ENCODE measurements at regions not wholly inside any gene's neighbourhood (a gene's known extent, or its start where the extent isn't known, plus 50 kb on each side); places are given as distances from the start of the nearest gene placed in this dataset.

- no peak for DNase-seq (ENCODE audit: low read depth)
- no peak overlapping the region for H3K4me3 ChIP-seq (ENCODE audit: low read depth, low read length)
Measured at GRCh38 chr1:58266242-58266641, 280.3 kb downstream of the OMA1 start.

DNA sequence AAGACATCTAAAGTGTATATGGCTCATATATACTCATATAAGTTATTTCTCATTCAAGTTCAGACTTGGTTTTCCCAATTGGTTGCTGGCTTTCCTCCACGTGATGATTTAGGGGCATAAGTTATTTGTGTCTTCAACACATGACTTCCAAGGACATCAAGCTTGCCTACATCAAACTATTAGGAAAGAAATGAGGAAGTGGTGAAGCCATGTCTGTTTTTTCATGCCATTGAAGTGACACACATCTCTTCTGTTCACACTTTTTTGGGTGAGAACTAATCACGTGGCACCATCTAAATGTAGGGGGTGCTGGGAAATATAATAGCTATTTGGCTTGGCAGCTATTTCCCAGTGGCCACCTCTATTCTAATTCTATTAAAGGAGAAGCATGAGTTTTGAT is 282.1 kb downstream of the OMA1 start:
- no peak overlapping the region for H3K4me3 ChIP-seq (ENCODE audit: low read depth, low read length)
- DNase-seq (ENCODE audit: low read depth), result no peak

GRCh38 chr1:58262702-58263101 is 283.8 kb downstream of the OMA1 start:
- DNase-seq (ENCODE audit: low read depth), result no peak
- H3K4me3 ChIP-seq (ENCODE audit: low read depth, low read length), result no peak overlapping the region

DNA sequence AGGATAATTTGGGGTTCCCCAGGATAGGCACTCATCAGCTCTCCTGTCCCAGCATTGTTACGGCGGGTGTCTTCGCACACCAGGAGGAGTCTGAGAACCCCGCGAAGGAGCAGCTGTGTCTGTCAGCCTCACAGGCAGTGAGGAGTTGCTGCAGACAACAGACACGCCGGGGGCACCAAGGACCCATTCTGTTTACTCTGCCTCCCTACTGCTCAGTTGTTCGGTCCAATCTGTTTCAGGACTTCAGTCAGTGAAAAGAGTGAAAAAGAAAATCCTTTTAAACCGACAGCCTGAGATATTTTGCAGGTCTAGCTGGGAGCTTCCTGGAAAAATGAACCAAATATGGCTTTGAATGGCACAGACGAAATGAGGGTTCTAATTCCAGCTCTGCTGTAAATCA is 288.4 kb downstream of the OMA1 start:
- H3K4me3 ChIP-seq (ENCODE audit: low read depth, low read length), result no peak overlapping the region

GRCh38 chr1:58257003-58257402 is 289.5 kb downstream of the OMA1 start:
- H3K4me3 ChIP-seq (ENCODE audit: low read depth, low read length), result no peak overlapping the region
- no peak for DNase-seq (ENCODE audit: low read depth)

More for the DNA sequence above, 288.4 kb downstream of the OMA1 start:
- no peak for DNase-seq (ENCODE audit: low read depth)

DNA sequence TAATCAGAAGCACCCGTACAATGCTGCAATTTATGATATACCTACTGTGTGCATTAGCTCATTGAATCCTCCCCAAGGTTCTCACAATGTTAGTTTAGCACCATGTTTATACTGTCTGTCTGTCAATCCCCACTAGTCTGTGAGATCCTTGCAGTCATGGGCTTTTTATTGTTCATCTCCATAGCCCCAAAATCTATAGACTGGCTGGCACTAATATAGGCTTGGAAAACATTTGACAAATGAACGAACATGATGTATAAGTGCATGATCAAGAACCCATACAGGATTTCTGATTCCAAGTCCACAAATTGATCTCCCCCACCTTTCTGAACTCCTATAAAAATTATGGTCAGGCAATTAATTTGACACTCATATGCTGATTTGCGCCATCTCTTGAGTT is 290.0 kb downstream of the OMA1 start:
- no peak for DNase-seq (ENCODE audit: low read depth)

DNA sequence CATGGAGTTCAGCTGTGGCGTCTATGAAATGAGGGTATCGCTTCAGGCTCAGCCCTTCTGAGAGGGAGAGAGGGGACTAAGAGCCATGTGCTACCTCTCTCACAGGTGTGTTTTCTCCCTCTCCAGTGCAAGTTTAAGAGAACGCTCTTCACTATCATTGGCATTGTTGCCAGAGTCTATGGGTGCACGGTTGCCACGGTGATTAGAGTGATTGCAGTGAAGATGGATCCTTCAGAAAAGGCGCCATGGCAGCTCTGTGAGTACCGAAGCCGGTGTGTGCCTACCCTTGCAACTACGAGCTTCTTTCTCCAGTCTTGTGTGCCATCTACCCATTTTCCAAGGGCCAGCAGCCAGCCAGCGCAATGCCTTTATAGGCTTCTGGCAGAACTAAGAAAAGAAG is 290.5 kb downstream of the OMA1 start:
- no peak for DNase-seq (ENCODE audit: low read depth)
- no peak overlapping the region for H3K4me3 ChIP-seq (ENCODE audit: low read depth, low read length)

More for the DNA sequence above, 290.0 kb downstream of the OMA1 start:
- H3K4me3 ChIP-seq (ENCODE audit: low read depth, low read length), result no peak overlapping the region

DNA sequence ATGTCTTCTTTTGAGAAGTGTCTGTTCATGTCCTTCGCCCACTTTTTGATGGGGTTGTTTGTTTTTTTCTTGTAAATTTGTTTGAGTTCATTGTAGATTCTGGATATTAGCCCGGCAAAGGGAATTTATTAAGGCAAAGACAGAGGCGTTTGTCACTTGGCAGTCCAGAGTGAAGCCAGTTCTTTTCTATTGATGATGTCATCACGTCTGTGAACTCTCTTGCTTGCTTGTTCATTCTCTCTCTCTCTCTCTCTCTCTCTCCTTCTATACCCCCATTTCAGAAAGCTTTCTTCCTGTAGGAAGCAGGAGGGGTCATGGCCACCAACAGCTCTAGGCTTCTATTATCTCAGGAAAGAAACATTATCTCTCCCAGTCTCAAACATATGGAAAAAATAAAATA is 291.3 kb downstream of the OMA1 start:
- H3K4me3 ChIP-seq (ENCODE audit: low read depth, low read length), result no peak overlapping the region
- no peak for DNase-seq (ENCODE audit: low read depth)

DNA sequence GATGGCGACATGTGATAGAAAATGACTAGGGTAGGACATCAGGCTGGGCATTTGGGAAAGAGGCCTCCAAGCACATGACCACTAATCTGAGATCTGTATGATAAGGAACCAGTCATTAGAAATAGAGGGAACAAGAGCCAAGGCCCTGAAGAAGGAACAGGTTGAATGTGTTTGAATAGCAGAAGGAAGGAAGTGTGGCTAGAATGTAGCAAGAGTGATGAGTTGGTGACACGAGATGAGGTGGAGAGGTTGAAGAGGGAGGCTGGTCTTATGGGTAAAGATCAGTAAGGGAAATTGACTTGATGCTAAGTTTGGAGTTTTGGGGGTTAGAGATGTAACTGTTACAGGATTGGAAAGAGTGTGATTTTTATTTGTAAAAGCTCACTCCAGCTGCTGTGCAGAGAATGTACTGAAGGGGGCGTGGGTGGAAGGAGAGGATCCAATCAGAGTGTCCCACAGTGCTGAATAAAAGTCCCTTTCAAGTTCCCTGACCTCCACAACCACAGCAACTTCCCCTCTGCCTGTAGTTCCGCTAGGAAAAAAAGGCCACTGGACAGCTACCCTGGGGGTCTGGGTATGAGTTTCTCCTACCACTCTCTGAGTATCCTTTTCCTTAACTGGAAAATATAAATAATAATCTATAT is 295.0 kb downstream of the OMA1 start:
- DNase-seq (ENCODE audit: low read depth), result no peak
- H3K4me3 ChIP-seq (ENCODE audit: low read depth, low read length), result no peak overlapping the region

DNA sequence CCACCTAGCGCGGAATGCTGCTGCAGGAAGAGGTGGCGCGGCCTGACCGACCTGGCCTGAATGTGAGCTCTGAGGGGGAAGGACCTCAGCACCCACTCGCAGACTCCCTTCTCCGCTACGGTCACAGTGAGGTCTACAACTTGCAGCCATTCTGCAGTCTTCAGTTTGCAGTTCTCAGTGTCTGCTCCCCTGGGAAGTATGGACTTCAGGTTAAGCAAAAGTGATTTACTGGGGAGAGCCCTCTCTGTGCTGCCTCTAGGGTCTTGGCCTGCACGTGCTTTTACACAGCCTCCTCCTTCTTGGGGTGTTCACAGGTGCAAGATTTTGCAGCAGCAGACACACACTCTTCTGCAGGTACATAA is 296.0 kb downstream of the OMA1 start:
- no peak for DNase-seq (ENCODE audit: low read depth)
- H3K4me3 ChIP-seq (ENCODE audit: low read depth, low read length), result peak overlapping the region; percentile 42

DNA sequence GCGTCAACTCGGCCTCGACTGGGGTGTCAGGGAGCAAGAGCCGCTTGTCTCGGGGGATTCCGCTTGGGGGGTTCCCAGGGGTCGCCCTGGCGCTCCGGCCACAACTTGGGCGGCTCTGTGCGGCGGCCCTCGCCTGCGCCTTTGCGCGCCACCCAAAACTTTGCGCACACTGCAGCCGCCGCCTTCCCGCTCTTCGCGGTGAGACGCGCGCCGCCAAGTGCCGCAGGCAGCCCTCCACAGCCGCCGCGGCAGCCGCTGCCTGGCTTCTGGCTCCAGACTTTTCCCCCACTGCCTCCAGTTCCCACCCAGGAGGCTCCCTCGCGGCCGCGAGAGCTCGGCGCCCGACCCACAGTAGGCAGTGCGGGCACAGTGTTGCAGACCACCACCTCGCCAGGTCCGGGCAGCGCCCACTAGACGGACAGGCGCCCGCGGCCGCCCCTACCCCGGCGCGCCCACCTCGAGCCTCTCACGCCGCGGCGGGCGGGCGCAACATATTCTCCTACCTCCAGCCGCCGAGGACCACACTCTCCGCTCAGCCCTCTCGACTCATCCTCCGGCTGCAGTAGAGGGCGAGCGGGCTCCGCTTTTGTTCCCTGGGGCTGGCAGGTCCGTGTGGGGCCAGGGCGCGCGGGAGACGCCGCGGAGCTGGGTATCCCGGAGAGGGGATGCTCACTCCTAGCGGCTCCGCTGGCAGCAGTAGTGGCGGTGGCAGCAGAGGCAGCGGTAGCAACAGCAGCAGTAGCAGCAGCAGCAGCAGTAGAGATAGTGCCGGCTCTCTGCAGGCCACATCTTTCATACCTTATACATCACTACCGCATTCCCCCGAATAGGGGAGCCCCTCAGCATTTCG is 296.6 kb downstream of the OMA1 start:
- H3K4me3 ChIP-seq (ENCODE audit: low read depth, low read length), result peak overlapping the region; percentile 42
- no peak for DNase-seq (ENCODE audit: low read depth)

- DNase-seq (ENCODE audit: low read depth), result no peak
- H3K4me3 ChIP-seq (ENCODE audit: low read depth, low read length), result peak overlapping the region; percentile 42
Measured at GRCh38 chr1:58249388-58249736, 297.2 kb downstream of the OMA1 start.

- no peak overlapping the region for H3K4me3 ChIP-seq (ENCODE audit: low read depth, low read length)
- DNase-seq (ENCODE audit: low read depth), result no peak
Measured at GRCh38 chr1:58248791-58249190, 297.7 kb downstream of the OMA1 start.

DNA sequence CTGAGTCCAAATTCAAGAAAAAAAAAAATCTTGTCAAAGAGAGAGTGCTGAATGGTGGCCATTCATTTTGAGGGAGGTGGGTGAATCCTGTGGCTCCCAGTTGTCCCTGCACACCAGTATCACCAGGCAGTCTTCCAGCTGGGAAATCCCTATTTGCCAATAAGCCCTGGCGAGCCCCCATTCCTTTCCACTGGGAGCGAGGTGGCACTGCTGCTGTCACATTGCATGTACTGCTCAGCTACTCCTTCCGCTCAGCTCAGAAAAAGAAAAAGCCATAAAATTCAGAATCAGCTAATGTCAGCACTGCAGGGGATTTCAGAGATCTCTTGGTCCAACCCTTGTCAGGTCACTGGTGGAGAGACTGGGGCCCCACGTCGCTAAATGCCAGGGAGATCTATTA is 298.5 kb downstream of the OMA1 start:
- H3K4me3 ChIP-seq (ENCODE audit: low read depth, low read length), result no peak overlapping the region
- no peak for DNase-seq (ENCODE audit: low read depth)

DNA sequence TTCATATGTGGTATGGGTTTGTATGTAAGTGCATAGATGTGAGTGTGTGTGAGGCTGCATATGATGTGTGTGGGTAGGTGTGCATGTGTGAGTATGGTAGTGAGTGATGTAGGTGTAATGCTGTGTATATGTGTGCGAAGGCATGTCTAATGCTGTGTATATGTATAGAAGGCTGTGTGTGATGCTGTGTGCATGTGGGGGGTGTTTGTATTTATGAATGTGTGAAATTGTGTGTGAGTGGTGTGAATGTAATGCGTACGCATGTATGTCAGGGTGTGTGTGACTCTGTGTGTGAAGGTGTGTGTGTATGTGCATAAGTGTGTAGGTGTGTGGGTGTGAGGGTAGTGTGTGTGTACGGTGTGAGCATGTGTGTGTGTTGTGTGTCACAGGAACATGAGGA is 300.0 kb downstream of the OMA1 start:
- no peak for DNase-seq (ENCODE audit: low read depth)

DNA sequence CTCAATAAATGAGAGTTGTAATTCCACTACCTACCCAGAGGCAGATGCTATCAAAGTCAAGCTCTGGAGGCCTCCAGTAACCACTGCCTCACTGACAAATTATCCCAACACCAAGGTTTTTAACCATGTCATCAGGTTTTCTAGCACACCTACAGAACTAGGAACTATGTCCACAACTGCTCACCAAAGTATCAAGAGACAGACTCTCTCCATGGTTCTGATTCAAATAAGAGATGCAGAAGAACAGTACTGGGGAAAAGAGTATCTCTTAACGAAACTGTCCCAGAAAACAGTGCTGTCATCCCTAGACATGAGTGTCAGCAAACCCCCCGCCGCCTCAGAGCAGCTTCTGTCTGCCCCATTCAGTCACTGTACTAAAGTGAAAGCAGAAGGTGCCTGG is 301.7 kb downstream of the OMA1 start:
- no peak for DNase-seq (ENCODE audit: low read depth)
- H3K4me3 ChIP-seq (ENCODE audit: low read depth, low read length), result no peak overlapping the region

More for the DNA sequence above, 300.0 kb downstream of the OMA1 start:
- H3K4me3 ChIP-seq (ENCODE audit: low read depth, low read length), result no peak overlapping the region

GRCh38 chr1:58238846-58239245 is 307.7 kb downstream of the OMA1 start:
- no peak overlapping the region for H3K4me3 ChIP-seq (ENCODE audit: low read depth, low read length)

DNA sequence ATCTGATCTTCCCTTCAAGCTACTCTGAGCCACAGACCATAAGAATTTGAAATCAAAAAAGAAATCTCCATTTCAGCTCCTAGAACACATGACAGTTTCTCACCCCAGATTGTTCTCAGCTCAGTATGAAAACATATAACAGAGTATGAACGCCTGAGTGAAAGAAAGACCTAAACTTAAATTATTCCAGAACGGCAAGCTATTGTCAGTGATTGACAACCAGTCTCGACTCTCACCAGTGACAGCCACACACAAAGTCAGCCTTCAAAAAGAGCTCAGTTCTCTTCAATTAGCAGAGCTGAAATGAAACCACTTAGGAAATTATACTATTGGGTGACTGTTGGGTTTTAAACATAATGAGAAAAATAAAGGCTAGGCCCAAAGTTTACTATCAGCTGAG is 312.8 kb downstream of the OMA1 start:
- no peak overlapping the region for H3K4me3 ChIP-seq (ENCODE audit: low read depth, low read length)
- no peak for DNase-seq (ENCODE audit: low read depth)

More at GRCh38 chr1:58238846-58239245, 307.7 kb downstream of the OMA1 start:
- DNase-seq (ENCODE audit: low read depth), result no peak

GRCh38 chr1:58231204-58231603 is 315.3 kb downstream of the OMA1 start:
- DNase-seq (ENCODE audit: low read depth), result no peak

GRCh38 chr1:58227604-58228003 is 318.9 kb downstream of the OMA1 start:
- DNase-seq (ENCODE audit: low read depth), result no peak
- H3K4me3 ChIP-seq (ENCODE audit: low read depth, low read length), result no peak overlapping the region

More at GRCh38 chr1:58231204-58231603, 315.3 kb downstream of the OMA1 start:
- no peak overlapping the region for H3K4me3 ChIP-seq (ENCODE audit: low read depth, low read length)

- DNase-seq (ENCODE audit: low read depth), result no peak
- H3K4me3 ChIP-seq (ENCODE audit: low read depth, low read length), result no peak overlapping the region
Measured at GRCh38 chr1:58223522-58223921, 323.0 kb downstream of the OMA1 start.
